PC-3 (cell line): ENCODE measurements at regions not wholly inside any gene's neighbourhood (a gene's known extent, or its start where the extent isn't known, plus 50 kb on each side); places are given as distances from the start of the nearest gene placed in this dataset.
A peak's percentile ranks its signal among the peaks of the same experiment; 100 is the strongest.
"Not testable (repeated sequence)": the region's sequence is repeated elsewhere in the genome, so short reads cannot be mapped to it uniquely, and the experiment has no call there.

Experiments
- ATAC-seq: fragments of 200-7000 bp; cut with Tn5 transposase; 2 replicates; pipeline ENCODE4 v1.9.1; 2020; ENCODE audit warnings: mild to moderate bottlenecking, moderate library complexity
- BruUV-seq: library from RNA; stranded (reverse); fragments of 400-500 nt; replicated peaks from 2 replicates; lab custom pipeline; 2021; lab: Mats Ljungman, UMichigan
- CTCF ChIA-PET: fragments of 300-600 bp; sonication (Branson Sonifier 250); formaldehyde crosslinking; loops from one replicate; lab custom pipeline; 2022; ENCODE audit warnings: antibody characterized with exemption; lab: Charles Lee
- POLR2A ChIA-PET: fragments of 300-600 bp; sonication (Branson Sonifier 250); formaldehyde crosslinking; loops from one replicate; lab custom pipeline; 2022; ENCODE audit warnings: antibody characterized with exemption; ENCODE audit not compliant: unreplicated experiment; lab: Charles Lee
- DNase-seq: peaks from one replicate; pipeline ENCODE4 v3.0.0-alpha.2; 2015
- H2AFZ ChIP-seq: fragments of 300-600 bp; sonication (generic); 2 replicates; pipeline ENCODE4 v1.6.0; 2016; ENCODE audit warnings: antibody characterized with exemption, low read length
- H3F3A ChIP-seq: fragments of 300-600 bp; sonication (generic); one replicate; pipeline ENCODE4 v1.6.0; 2017; ENCODE audit warnings: antibody characterized with exemption, low read length, control low read depth, mild to moderate bottlenecking; ENCODE audit not compliant: unreplicated experiment
- H3K27ac ChIP-seq: fragments of 300-600 bp; sonication (generic); 2 replicates; pipeline ENCODE4 v1.5.1; 2016; ENCODE audit warnings: mild to moderate bottlenecking, low read length
- H3K27me3 ChIP-seq: fragments of 300-600 bp; sonication (generic); 2 replicates; pipeline ENCODE4 v1.6.1; 2016; ENCODE audit warnings: low read length, mixed read lengths
- H3K36me3 ChIP-seq: fragments of 300-600 bp; sonication (generic); 2 replicates; pipeline ENCODE4 v1.6.1; 2016; ENCODE audit warnings: low read depth, mixed run types, low read length, mixed read lengths
- H3K4me1 ChIP-seq: fragments of 300-600 bp; sonication (generic); 2 replicates; pipeline ENCODE4 v1.5.1; 2016; ENCODE audit warnings: low read length; ENCODE audit not compliant: insufficient read depth
- H3K4me2 ChIP-seq: fragments of 300-600 bp; sonication (generic); 2 replicates; pipeline ENCODE4 v1.6.0; 2016; ENCODE audit warnings: low read length
- H3K4me3 ChIP-seq: fragments of 300-600 bp; sonication (generic); 2 replicates; pipeline ENCODE4 v1.5.1; 2016; ENCODE audit warnings: mild to moderate bottlenecking, low read length, mixed read lengths
- H3K79me2 ChIP-seq: fragments of 300-600 bp; sonication (generic); 2 replicates; pipeline ENCODE4 v1.6.1; 2017; ENCODE audit warnings: low read length, mixed read lengths
- H3K9ac ChIP-seq: fragments of 300-600 bp; sonication (generic); 2 replicates; pipeline ENCODE4 v1.6.0; 2016; ENCODE audit warnings: mild to moderate bottlenecking, low read length
- H3K9me2 ChIP-seq: fragments of 300-600 bp; sonication (generic); replicated peaks from 2 replicates; pipeline ENCODE4 v1.6.1; 2016; ENCODE audit warnings: mixed run types, low read length, mixed read lengths
- H3K9me3 ChIP-seq: fragments of 300-600 bp; sonication (generic); 2 replicates; pipeline ENCODE4 v1.6.1; 2016; ENCODE audit warnings: low read length, mixed read lengths
- H4K20me1 ChIP-seq: fragments of 300-600 bp; sonication (generic); 2 replicates; pipeline ENCODE4 v1.6.1; 2016; ENCODE audit warnings: low read length, mixed read lengths
- CTCF ChIP-seq: fragments of 300-600 bp; sonication (generic); conservative IDR thresholded peaks from 2 replicates; pipeline ENCODE4 v1.5.1; 2017; ENCODE audit warnings: antibody characterized with exemption, low read depth, mild to moderate bottlenecking, low read length
- EZH2 ChIP-seq: fragments of 300-600 bp; sonication (generic); IDR thresholded peaks from one replicate; pipeline ENCODE4 v1.6.1; 2017; ENCODE audit warnings: antibody characterized with exemption, mild to moderate bottlenecking, low read length; ENCODE audit not compliant: unreplicated experiment
- EZH2phosphoT487 ChIP-seq: fragments of 300-600 bp; sonication (generic); IDR thresholded peaks from 2 replicates; pipeline ENCODE4 v1.6.1; 2018; ENCODE audit warnings: mild to moderate bottlenecking, antibody characterized with exemption, low read length, borderline replicate concordance
- intact Hi-C: fragments of 100-400 bp; cut with micrococcal nuclease; formaldehyde crosslinking; loops from 2 replicates; pipeline ENCODE4 v1.9.0; 2023

GRCh38 chr5:92627186-92627585 lies 953.8 kb downstream of the NR2F1-AS1 start:
- Histone ChIP-seq H3K27me3 (no peaks in the 10 kb centered on the region), H2AFZ (no peak overlapping the region), H3K9me3 (no peaks in the 10 kb centered on the region), H3K36me3 (no peaks in the 10 kb centered on the region), H3K79me2 (no peaks in the 10 kb centered on the region), H3K9me2 (no peaks in the 10 kb centered on the region), H3K4me2 (no peak overlapping the region), H3K27ac (no peak overlapping the region), H3K4me1 (no peaks in the 10 kb centered on the region), H3K4me3 (no peak overlapping the region), H3F3A (no peaks in the 10 kb centered on the region), H3K9ac (no peak overlapping the region), H4K20me1 (no peaks in the 10 kb centered on the region)
- ChIA-PET POLR2A (no interaction called here), CTCF (no interaction called here)
- BruUV-seq: no TSS peak
- DNase-seq (no peak), ATAC-seq (no peak)
- TF ChIP-seq EZH2phosphoT487: no peak
- no peak for TF ChIP-seq EZH2
- TF ChIP-seq CTCF: no peak
- intact Hi-C loops: no loop called here

GRCh38 chr5:92616085-92616484 lies 964.9 kb downstream of the NR2F1-AS1 start:
- CTCF ChIA-PET: no interaction called here
- POLR2A ChIA-PET: no interaction called here
- peaks cover 11% of the 10 kb centered on the region for H3K4me1 ChIP-seq
- H3K9me2 ChIP-seq: no peaks in the 10 kb centered on the region
- no peaks in the 10 kb centered on the region for H4K20me1 ChIP-seq
- H3K4me2 ChIP-seq: no peak overlapping the region
- no peak for ATAC-seq
- no peaks in the 10 kb centered on the region for H3F3A ChIP-seq
- TF ChIP-seq EZH2: no peak
- TF ChIP-seq EZH2phosphoT487: no peak
- TF ChIP-seq CTCF: no peak
- H3K79me2 ChIP-seq: no peaks in the 10 kb centered on the region
- intact Hi-C loops: no loop called here
- no TSS peak for BruUV-seq
- no peaks in the 10 kb centered on the region for H3K9me3 ChIP-seq
- H3K27me3 ChIP-seq: no peaks in the 10 kb centered on the region
- no peak for DNase-seq
- H2AFZ ChIP-seq: no peak overlapping the region
- no peak overlapping the region for H3K27ac ChIP-seq
- no peak overlapping the region for H3K4me3 ChIP-seq
- no peak overlapping the region for H3K9ac ChIP-seq
- H3K36me3 ChIP-seq: no peaks in the 10 kb centered on the region

DNA sequence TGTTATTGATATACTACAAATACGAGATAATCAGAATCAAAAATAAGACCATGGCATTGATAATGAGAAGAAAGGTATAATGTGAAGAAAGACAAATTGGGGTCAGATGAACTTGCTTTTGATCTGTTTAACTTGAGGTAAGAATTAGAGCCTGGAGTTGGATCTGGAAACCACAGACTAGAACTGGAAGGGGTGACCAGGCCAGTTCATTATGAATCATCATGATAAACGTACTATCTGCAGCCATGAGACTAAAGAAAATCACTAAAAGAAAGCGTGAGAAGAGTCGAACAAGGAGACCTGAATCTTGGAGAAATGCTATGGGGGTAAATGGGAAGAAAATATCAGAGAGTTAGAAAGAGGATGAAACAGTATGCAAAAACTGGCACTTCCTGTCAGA lies 967.5 kb downstream of the NR2F1-AS1 start:
- TF ChIP-seq EZH2phosphoT487 (no peak), EZH2 (no peak), CTCF (no peak)
- CTCF ChIA-PET: no interaction called here
- Histone ChIP-seq H3K9me3 (no peaks in the 10 kb centered on the region), H3F3A (no peaks in the 10 kb centered on the region), H3K4me2 (peak overlapping the region; percentile 46; the same call in 1 of the 2 replicates), H3K4me1 (peaks cover 11% of the 10 kb centered on the region), H3K27ac (no peak overlapping the region), H3K36me3 (no peaks in the 10 kb centered on the region), H3K79me2 (no peaks in the 10 kb centered on the region), H3K4me3 (no peak overlapping the region), H2AFZ (no peak overlapping the region), H4K20me1 (no peaks in the 10 kb centered on the region), H3K9me2 (no peaks in the 10 kb centered on the region), H3K9ac (no peak overlapping the region), H3K27me3 (no peaks in the 10 kb centered on the region)
- peak; percentile 48 for DNase-seq
- no TSS peak for BruUV-seq
- peak; percentile 67 for ATAC-seq
- POLR2A ChIA-PET: no interaction called here
- intact Hi-C loops: no loop called here

GRCh38 chr5:92610435-92610834 lies 970.6 kb downstream of the NR2F1-AS1 start:
- H3K79me2 ChIP-seq, H3K36me3 ChIP-seq, BruUV-seq, H3K27ac ChIP-seq, H3K4me3 ChIP-seq, ATAC-seq, H3K9me3 ChIP-seq, H3K4me2 ChIP-seq, DNase-seq, H3F3A ChIP-seq, CTCF ChIA-PET, H3K27me3 ChIP-seq, H3K9me2 ChIP-seq, intact Hi-C loops, H2AFZ ChIP-seq, H3K9ac ChIP-seq, POLR2A ChIA-PET, H4K20me1 ChIP-seq: not testable (repeated sequence)
- peaks cover 11% of the 10 kb centered on the region for H3K4me1 ChIP-seq
